Kidney (tissue), 13 donors: ENCODE measurements at regions not wholly inside any gene's neighbourhood (a gene's known extent, or its start where the extent isn't known, plus 50 kb on each side); places are given as distances from the start of the nearest gene placed in this dataset.

Experiments
- DNase-seq, 5 donors: peaks; one replicate each; pipeline ENCODE4 v3.0.0-alpha.2; 2013 to 2020
- FAIRE-seq: peaks from 2 replicates; lab custom pipeline; 2012; peaks lifted over from hg19 to GRCh38; lab: Jason Lieb, UNC
- H3K27ac ChIP-seq, 2 donors: one replicate each; pipeline ENCODE4 v1.7.0; 2013; ENCODE audit warnings: low read depth in 2 of 2, low read length in 2 of 2, inconsistent platforms in 1 of 2
- H3K27me3 ChIP-seq: one replicate; pipeline ENCODE4 v1.7.1; 2013; ENCODE audit warnings: low read length, inconsistent platforms; ENCODE audit not compliant: control insufficient read depth, insufficient read depth
- H3K36me3 ChIP-seq, 3 donors: one replicate each; pipeline versions ENCODE4 v1.7.0 to v1.7.1; 2013; ENCODE audit warnings: low read length in 3 of 3, control low read depth in 1 of 3, inconsistent platforms in 1 of 3; ENCODE audit not compliant: insufficient read depth in 3 of 3, control insufficient read depth in 2 of 3
- H3K4me1 ChIP-seq, 3 donors: one replicate each; pipeline versions ENCODE4 v1.7.0 to v1.7.1; 2013; ENCODE audit warnings: low read length in 3 of 3, inconsistent platforms in 1 of 3, low read depth in 1 of 3; ENCODE audit not compliant: control insufficient read depth in 2 of 3, insufficient read depth in 2 of 3
- H3K4me3 ChIP-seq, 3 donors: one replicate each; pipeline versions ENCODE4 v1.7.0 to v1.8.1; 2013; ENCODE audit warnings: low read length in 3 of 3, control low read depth in 1 of 3, inconsistent platforms in 1 of 3
- H3K9ac ChIP-seq, 3 donors: one replicate each; pipeline versions ENCODE4 v1.7.0 to v1.7.1; 2013; ENCODE audit warnings: low read length in 3 of 3, control low read depth in 1 of 3, inconsistent platforms in 1 of 3
- H3K9me3 ChIP-seq, 3 donors: one replicate each; pipeline versions ENCODE4 v1.7.0 to v1.7.1; 2013; ENCODE audit warnings: low read length in 3 of 3, control low read depth in 1 of 3, inconsistent platforms in 1 of 3; ENCODE audit not compliant: control insufficient read depth in 2 of 3, insufficient read depth in 1 of 3
- CTCF ChIP-seq: IDR thresholded peaks from 3 replicates; pipeline ENCODE4 v1.5.1; 2012; ENCODE audit warnings: mild to moderate bottlenecking, moderate library complexity, borderline replicate concordance; ENCODE audit not compliant: insufficient read depth; ENCODE audit errors: extremely low read depth
- intact Hi-C: fragments of 100-400 bp; cut with DNase I; formaldehyde crosslinking; loops from one replicate; pipeline ENCODE4 v1.11.1; 2022
- donor health status: control.
- donor health status: control.
- donor health status: control.
- donor health status: control.
- donor health status: control.
- donor health status: DM: yes; HTN: yes; CAD: no.
- donor health status: Normal renal cell carcinoma (clear cell type).

GRCh38 chr12:42976620-42977019, 387.1 kb upstream of the PRICKLE1 start:
- H3K9me3 ChIP-seq, result no peaks in the 10 kb centered on the region
- intact Hi-C loops, result no loop called here
- no peak overlapping the region for H3K27ac ChIP-seq
- H3K4me1 ChIP-seq, result no peaks in the 10 kb centered on the region
- H3K4me3 ChIP-seq, result no peak overlapping the region
- H3K27me3 ChIP-seq, result no peaks in the 10 kb centered on the region
- DNase-seq (no peak), FAIRE-seq (no peak)
- H3K9ac ChIP-seq, result no peak overlapping the region
- no peak for TF ChIP-seq CTCF
- no peaks in the 10 kb centered on the region for H3K36me3 ChIP-seq

- DNase-seq (no peak), FAIRE-seq (no peak)
Measured at GRCh38 chr12:42976122-42976521, 386.6 kb upstream of the PRICKLE1 start.

GRCh38 chr12:42969355-42969754, 379.8 kb upstream of the PRICKLE1 start:
- H3K9me3 ChIP-seq, result no peaks in the 10 kb centered on the region
- DNase-seq (no peak), FAIRE-seq (no peak)
- TF ChIP-seq CTCF, result no peak
- no peak overlapping the region for H3K27ac ChIP-seq
- no peak overlapping the region for H3K4me3 ChIP-seq
- H3K36me3 ChIP-seq, result no peaks in the 10 kb centered on the region
- no peaks in the 10 kb centered on the region for H3K27me3 ChIP-seq
- intact Hi-C loops, result no loop called here
- no peak overlapping the region for H3K9ac ChIP-seq
- no peaks in the 10 kb centered on the region for H3K4me1 ChIP-seq

More at GRCh38 chr12:42976122-42976521, 386.6 kb upstream of the PRICKLE1 start:
- Histone ChIP-seq H3K4me3 (no peak overlapping the region), H3K27me3 (no peaks in the 10 kb centered on the region), H3K9me3 (no peaks in the 10 kb centered on the region), H3K36me3 (no peaks in the 10 kb centered on the region), H3K27ac (no peak overlapping the region), H3K9ac (no peak overlapping the region), H3K4me1 (no peaks in the 10 kb centered on the region)
- intact Hi-C loops, result no loop called here
- TF ChIP-seq CTCF, result no peak

GRCh38 chr12:42968426-42968825, 378.9 kb upstream of the PRICKLE1 start:
- intact Hi-C loops, result no loop called here
- Histone ChIP-seq H3K27ac (no peak overlapping the region), H3K9me3 (no peaks in the 10 kb centered on the region), H3K9ac (no peak overlapping the region), H3K36me3 (no peaks in the 10 kb centered on the region), H3K27me3 (no peaks in the 10 kb centered on the region), H3K4me3 (no peak overlapping the region), H3K4me1 (no peaks in the 10 kb centered on the region)
- TF ChIP-seq CTCF, result no peak
- no peak for FAIRE-seq
- DNase-seq, result no peak
